ENCODE measurements at regions not wholly inside any gene's neighbourhood (a gene's known extent, or its start where the extent isn't known, plus 50 kb on each side); places are given as distances from the start of the nearest gene placed in this dataset.

- ATAC-seq (no peak), DNase-seq (no peak)
Observed at GRCh38 chr1:80450711-80451110, 1350.0 kb upstream of the ADGRL2 start.

GRCh38 chr1:80448081-80448480, 1352.7 kb upstream of the ADGRL2 start:
- intact Hi-C loops (cut with DNase I) = no loop called here
- ATAC-seq = no peak
- no peak for DNase-seq

More at GRCh38 chr1:80450711-80451110, 1350.0 kb upstream of the ADGRL2 start:
- intact Hi-C loops (cut with DNase I) = no loop called here

- DNase-seq = no peak
- ATAC-seq = no peak
- intact Hi-C loops (cut with DNase I) = no loop called here
Observed at GRCh38 chr1:80447526-80447925, 1353.2 kb upstream of the ADGRL2 start.

- intact Hi-C loops (cut with DNase I) = no loop called here
- no peak for ATAC-seq
- DNase-seq = no peak
Observed at GRCh38 chr1:80445033-80445432, 1355.7 kb upstream of the ADGRL2 start.

- ATAC-seq (no peak), DNase-seq (no peak)
- intact Hi-C loops (cut with DNase I) = no loop called here
Observed at GRCh38 chr1:80444171-80444570, 1356.6 kb upstream of the ADGRL2 start.

GRCh38 chr1:80441664-80442063, 1359.1 kb upstream of the ADGRL2 start:
- ATAC-seq (peak in 1 of 2 donors; percentile 39), DNase-seq (no peak)
- intact Hi-C loops (cut with DNase I) = no loop called here

- intact Hi-C loops (cut with DNase I) = no loop called here
- DNase-seq = no peak
- ATAC-seq = no peak
Observed at GRCh38 chr1:80436851-80437250, 1363.9 kb upstream of the ADGRL2 start.

GRCh38 chr1:80427881-80428280, 1372.9 kb upstream of the ADGRL2 start:
- DNase-seq = no peak
- no peak for ATAC-seq
- intact Hi-C loops (cut with DNase I) = no loop called here

GRCh38 chr1:80424249-80424648, 1376.5 kb upstream of the ADGRL2 start:
- intact Hi-C loops (cut with DNase I) = no loop called here
- DNase-seq = no peak
- ATAC-seq = no peak

GRCh38 chr1:80418134-80418533, 1382.6 kb upstream of the ADGRL2 start:
- no peak for DNase-seq
- intact Hi-C loops (cut with DNase I) = no loop called here
- ATAC-seq = no peak

GRCh38 chr1:80417671-80418070, 1383.1 kb upstream of the ADGRL2 start:
- no peak for ATAC-seq
- intact Hi-C loops (cut with DNase I) = no loop called here
- DNase-seq = no peak

GRCh38 chr1:80413969-80414368, 1386.8 kb upstream of the ADGRL2 start:
- intact Hi-C loops (cut with DNase I) = no loop called here
- no peak for DNase-seq
- no peak for ATAC-seq

- DNase-seq = no peak
- intact Hi-C loops (cut with DNase I) = no loop called here
- no peak for ATAC-seq
Observed at GRCh38 chr1:80410233-80410632, 1390.5 kb upstream of the ADGRL2 start.

GRCh38 chr1:80403471-80403893, 1397.0 kb upstream of the ADGRL4 start:
- ATAC-seq = no peak
- intact Hi-C loops (cut with DNase I) = no loop called here
- no peak for DNase-seq

GRCh38 chr1:80402625-80403024, 1396.1 kb upstream of the ADGRL4 start:
- no peak for ATAC-seq
- intact Hi-C loops (cut with DNase I) = no loop called here
- DNase-seq = no peak

GRCh38 chr1:80401757-80402156, 1395.2 kb upstream of the ADGRL4 start:
- ATAC-seq (no peak), DNase-seq (no peak)
- intact Hi-C loops (cut with DNase I) = no loop called here

GRCh38 chr1:80392529-80392928, 1386.0 kb upstream of the ADGRL4 start:
- intact Hi-C loops (cut with DNase I) = no loop called here
- no peak for ATAC-seq
- no peak for DNase-seq

- no peak for DNase-seq
- no peak for ATAC-seq
- intact Hi-C loops (cut with DNase I) = no loop called here
Observed at GRCh38 chr1:80385650-80386049, 1379.1 kb upstream of the ADGRL4 start.

- DNase-seq (no peak), ATAC-seq (no peak)
- intact Hi-C loops (cut with DNase I) = no loop called here
Observed at GRCh38 chr1:80384959-80385358, 1378.4 kb upstream of the ADGRL4 start.

GRCh38 chr1:80384083-80384830, 1377.7 kb upstream of the ADGRL4 start:
- intact Hi-C loops (cut with DNase I) = no loop called here
- ATAC-seq (no peak), DNase-seq (no peak)

- intact Hi-C loops (cut with DNase I) = no loop called here
- no peak for DNase-seq
- ATAC-seq = peak; percentile 27 to 73
Observed at GRCh38 chr1:80375662-80376061, 1369.1 kb upstream of the ADGRL4 start.

- ATAC-seq (no peak), DNase-seq (no peak)
- intact Hi-C loops (cut with DNase I) = no loop called here
Observed at GRCh38 chr1:80375109-80375508, 1368.6 kb upstream of the ADGRL4 start.

Measured in left cardiac atrium (tissue), 4 donors.